PFSK-1 (cell line): ENCODE measurements at regions not wholly inside any gene's neighbourhood (a gene's known extent, or its start where the extent isn't known, plus 50 kb on each side); places are given as distances from the start of the nearest gene placed in this dataset.

ENCODE experiments used
- POLR2AphosphoS5 ChIP-seq: IDR thresholded peaks from 2 replicates; pipeline ENCODE4 v1.6.1; 2012; ENCODE audit warnings: low read depth, mild to moderate bottlenecking, control low read depth, low read length, moderate library complexity
- REST ChIP-seq, 2 experiments: IDR thresholded peaks; 2 replicates each; pipeline versions ENCODE4 v1.6.1 to v1.8.0; 2011 to 2012; ENCODE audit warnings: low read depth in 2 of 2, low read length in 2 of 2, control low read depth in 1 of 2, inconsistent platforms in 1 of 2, mild to moderate bottlenecking in 1 of 2, moderate library complexity in 1 of 2; ENCODE audit not compliant: insufficient read depth in 1 of 2
- SIN3A ChIP-seq: IDR thresholded peaks from 2 replicates; pipeline ENCODE4 v1.6.1; 2012; ENCODE audit warnings: mild to moderate bottlenecking, low read length, moderate library complexity, borderline replicate concordance; ENCODE audit not compliant: insufficient read depth
- TAF1 ChIP-seq: IDR thresholded peaks from 2 replicates; pipeline ENCODE4 v1.6.1; 2012; ENCODE audit warnings: low read length, control low read depth, borderline replicate concordance; ENCODE audit not compliant: insufficient read depth

- TF ChIP-seq TAF1 (no peak), REST (IDR thresholded peaks at IDR 0.05; ENCODE audit: insufficient read depth in 1 of 2, low read depth in 2 of 2, low read length in 2 of 2) (no peak), POLR2AphosphoS5 (no peak), SIN3A (no peak)
Measured at GRCh38 chr2:36270758-36271157, 84.8 kb upstream of the CRIM1 start.
